Stimulated activated CD8-positive, alpha-beta memory T cell treated with anti-CD3 and anti-CD28 coated beads, Interleukin-2, amount 100 ng/mL, for 1 hour (primary cell): ENCODE measurements at regions not wholly inside any gene's neighbourhood (a gene's known extent, or its start where the extent isn't known, plus 50 kb on each side); places are given as distances from the start of the nearest gene placed in this dataset.
"Not testable (repeated sequence)": the region's sequence is repeated elsewhere in the genome, so short reads cannot be mapped to it uniquely, and the experiment has no call there.

Experiments used
- DNase-seq, 2 donors: peaks; one replicate each; pipeline ENCODE4 v3.0.0-alpha.2; 2020; ENCODE audit warnings: low read depth in 2 of 2

DNA sequence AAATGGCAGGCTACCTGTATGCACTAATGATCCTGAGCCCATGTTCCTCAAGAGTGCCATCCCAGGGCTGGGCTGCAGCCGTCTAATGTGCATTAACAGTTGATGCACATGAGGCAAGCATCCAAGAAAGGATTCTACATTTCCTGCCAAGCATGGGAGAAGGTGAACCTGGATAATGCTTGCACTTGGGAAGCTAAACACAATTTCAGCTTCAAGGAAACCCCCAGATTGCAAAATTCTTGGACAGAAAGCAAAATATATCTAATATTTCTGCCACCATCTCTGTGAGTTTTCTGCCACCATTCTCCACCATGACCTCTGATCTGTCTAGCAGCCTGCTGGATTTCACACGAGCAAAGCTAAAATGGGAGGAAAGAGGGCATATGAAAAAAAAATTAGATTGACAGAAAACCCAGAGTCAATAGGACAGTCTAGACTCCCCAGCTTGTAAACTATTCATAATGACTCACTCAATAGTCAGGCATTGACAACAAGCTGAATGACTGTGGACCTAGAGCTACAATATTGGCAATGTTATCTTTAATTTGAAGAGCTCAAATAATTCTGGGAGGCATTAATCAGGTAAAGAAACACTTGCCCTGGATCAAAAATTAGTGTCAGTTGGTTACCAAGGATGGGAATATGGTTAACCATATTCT, 91.9 kb upstream of the BCL2L14 start:
- no peak for DNase-seq

DNA sequence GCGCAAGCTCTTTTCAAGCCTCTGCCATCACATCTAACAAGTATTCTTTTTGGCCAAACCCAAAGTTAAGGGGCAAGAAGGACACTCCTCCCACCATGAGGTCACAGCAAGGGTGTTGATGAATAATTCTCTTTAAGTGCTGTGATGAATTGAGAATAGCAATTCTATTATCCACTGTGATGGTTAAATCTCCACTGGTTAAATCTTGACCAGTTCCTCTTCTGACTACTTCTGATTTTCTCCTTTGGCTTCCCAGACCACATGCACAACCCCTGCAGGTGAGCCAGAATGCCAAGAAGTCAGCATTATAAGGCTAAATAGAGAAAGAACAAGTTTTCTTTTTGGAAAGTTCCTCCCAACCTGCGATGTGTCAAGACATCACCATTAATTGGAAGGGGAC, 90.6 kb upstream of the BCL2L14 start:
- DNase-seq = no peak

DNA sequence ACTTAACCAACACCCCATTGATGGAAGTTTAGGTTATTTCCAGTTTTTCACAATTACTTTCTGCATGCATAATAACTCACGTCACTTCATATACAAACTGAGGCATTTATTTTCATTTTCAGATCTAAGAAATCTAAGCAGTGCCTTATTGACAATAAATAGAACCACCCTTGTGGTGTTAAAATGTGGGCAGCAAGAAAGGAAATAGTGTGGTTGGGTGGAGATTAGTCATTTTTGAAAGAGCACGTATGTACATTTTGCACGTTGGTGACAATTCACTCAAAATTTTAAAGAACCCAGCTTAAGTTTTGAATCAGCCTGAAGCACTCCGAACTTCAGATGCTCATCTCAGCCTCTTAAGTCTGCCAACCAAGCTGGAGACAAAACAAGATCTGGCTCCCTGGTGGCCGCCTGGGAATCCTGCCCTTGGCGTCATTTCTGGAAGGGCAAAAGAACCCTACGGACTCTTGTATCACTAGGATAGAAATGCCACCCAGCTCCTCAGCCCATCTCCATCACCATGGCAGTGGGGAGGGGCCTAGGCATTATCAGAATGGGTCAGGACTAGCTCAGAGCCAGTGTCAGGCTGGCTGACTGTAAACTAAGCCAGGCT, 89.5 kb upstream of the BCL2L14 start:
- DNase-seq = peak in 1 of 2 donors; percentile 3

DNA sequence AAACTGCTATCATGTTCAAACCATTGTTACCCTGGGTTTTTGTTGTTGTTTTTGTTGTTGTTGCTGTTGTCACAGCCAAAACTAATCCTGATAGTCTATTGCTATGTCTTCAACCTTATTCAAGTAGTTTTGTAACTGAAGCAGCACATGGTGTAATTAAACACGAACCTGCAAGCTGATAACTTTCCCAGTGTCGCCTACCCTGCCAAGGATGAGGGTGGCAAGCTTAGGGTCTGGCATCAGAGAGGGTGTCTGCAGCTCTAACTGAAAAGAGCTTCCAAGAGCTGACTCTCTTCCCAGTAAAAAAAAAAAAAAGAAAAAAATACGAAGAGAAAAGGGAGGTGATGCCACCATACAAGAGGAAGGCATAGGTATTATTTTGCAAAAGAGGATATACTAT, 86.3 kb upstream of the BCL2L14 start:
- DNase-seq = no peak

DNA sequence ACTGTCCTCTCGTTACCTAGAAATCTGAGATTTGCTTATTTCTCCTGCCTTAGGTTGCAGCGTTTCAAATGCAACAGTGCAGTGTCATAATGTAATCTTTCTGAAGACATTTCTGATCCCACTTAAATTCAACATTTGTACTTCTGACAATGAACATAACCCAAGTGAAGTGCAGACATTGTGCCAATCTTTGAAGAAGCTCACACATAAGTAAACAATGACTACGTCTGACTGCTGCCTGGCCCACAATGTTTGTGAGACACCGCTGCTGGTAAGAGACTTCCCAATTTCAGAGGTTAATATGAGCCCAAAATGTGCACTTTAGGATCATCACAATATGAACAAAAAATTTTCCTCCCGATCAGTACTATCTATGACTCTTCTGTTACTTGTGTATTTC, 84.6 kb upstream of the BCL2L14 start:
- DNase-seq = no peak

DNA sequence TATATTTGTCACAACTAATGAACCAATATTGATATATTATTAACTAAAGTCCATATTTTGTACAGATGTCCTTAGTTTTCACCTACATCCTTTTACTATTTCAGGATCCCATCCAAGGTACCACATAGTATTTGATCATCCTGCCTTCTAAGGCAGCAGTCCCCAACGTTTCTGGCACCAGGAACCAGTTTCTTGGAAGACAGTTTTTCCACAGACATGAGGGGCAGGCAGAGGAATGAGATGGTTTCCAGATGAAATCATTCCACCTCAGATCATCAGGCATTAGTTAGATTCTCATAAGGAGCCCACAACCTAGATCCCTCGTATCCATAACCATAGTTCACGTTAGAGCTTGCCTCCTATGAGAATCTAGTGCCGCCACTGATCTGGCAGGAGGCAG, 82.8 kb upstream of the BCL2L14 start:
- DNase-seq = no peak

DNA sequence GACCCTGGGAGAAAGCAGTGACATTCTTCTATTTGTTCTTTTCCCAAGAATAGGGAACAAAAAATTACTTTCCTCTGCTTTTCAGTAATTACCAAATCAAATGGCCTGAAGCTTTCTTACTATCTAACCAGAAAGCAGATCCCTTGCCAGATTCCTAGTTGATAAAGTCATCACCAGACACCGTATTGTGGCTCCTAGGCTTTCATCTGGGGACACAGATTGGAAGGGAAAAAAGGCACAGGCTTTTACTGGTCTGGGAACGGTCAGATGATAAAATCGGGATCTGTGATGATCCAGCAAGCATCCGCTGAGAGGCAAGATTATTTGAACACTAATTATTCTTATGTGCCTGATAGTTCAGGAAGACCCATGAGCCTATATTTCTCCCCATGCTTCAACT, 79.1 kb upstream of the BCL2L14 start:
- DNase-seq = no peak

DNA sequence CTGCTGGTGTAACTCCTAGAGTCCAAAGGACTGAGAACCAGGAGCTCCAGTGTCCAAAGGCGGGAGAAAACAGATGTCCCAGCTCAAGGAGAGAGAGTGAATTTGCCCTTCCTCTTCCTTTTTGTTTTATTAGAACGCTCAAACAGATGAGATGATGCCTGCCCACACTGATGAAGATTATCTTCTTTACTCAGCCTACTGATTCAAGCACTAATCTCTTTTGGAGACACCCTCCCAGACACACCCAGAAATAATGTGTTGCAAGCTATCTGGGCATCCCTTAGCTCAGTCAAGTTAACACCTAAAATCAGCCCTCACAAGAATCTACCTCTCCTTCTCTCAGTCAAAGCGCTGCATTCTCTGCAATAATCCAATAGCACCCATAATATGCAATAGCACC, 78.2 kb upstream of the BCL2L14 start:
- no peak for DNase-seq

DNA sequence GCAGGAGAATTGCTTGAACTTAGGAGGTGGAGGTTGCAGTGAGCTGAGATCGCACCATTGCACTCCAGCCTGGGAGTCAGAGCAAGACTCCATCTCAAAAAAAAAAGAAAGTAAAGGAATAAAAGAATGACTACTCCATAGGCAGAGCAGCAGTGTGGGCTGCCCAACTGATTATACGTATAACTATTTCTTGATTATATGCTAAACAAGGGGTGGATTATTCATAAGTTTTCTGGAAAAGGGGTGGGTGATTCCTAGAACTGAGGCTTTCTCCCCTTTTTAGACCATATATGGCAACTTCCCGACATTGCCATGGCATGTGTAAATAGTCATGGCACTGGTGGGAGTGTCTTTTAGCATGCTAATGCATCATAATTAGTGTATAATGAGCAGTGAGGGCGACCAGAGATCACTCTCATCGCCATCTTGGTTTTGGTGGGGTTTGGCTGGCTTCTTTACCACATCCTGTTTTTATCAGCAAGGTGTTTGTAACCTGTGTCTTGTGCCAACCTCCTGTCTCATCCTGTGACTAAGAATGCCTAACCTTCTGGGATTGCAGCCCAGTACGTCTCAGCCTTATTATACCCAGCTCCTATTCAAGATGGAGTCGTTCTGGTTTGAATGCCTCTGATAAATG, 72.3 kb upstream of the BCL2L14 start:
- not testable (repeated sequence) for DNase-seq

DNA sequence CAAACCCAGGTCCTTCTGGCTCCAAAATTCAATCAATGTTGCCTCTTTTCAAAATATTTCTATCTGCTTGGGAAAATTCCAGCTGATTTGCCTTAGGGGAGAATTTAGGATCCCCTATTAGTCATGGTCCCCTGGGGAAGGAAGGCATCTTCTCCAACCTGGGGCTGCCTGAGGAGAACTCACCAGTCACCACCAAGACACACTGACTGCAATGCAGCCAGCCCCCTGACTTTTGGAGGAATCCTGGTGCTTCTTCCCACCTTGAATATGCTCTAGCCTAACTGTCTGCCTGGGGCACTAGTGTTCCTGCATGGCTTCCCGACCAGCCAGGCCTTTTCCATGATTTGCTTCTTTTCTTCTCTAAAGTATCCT, 71.8 kb upstream of the BCL2L14 start:
- no peak for DNase-seq

DNA sequence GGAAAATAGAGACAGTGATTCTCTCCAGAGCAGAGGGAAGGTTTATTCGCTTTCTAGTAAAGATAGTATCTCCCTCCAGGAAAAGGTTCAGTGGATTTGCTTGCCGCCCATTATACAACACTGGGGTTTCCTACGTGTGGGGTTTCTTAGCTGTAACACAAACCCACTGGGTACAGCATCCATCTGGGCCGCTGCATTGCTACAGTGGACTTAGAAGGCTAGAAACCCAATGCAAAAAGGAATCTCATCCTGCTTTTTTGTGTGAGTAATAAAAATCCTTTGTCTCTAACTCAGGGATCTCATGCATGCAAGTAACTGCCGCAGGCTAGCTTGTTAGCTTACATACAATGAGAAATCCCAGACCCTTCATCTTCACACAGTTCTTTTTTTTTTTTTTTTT, 67.1 kb upstream of the BCL2L14 start:
- no peak for DNase-seq

DNA sequence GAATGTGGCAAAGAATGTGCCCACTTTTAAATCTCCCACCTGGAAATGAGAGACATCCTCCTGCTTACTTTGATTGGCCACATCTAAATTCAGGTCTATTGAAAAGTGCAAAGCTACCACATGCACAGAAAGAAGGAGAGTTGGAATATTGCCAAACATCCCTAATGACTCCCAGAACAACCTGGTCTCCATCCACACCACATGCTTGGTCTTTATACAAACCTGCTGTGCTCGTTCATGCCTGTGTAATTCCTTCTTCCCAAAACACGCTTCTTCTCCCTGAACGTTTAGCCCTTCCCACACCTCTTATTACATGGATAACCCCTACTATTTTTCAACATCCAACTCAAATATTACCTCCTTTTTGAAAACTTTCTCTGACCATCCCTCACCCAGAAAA, 66.2 kb upstream of the BCL2L14 start:
- no peak for DNase-seq

DNA sequence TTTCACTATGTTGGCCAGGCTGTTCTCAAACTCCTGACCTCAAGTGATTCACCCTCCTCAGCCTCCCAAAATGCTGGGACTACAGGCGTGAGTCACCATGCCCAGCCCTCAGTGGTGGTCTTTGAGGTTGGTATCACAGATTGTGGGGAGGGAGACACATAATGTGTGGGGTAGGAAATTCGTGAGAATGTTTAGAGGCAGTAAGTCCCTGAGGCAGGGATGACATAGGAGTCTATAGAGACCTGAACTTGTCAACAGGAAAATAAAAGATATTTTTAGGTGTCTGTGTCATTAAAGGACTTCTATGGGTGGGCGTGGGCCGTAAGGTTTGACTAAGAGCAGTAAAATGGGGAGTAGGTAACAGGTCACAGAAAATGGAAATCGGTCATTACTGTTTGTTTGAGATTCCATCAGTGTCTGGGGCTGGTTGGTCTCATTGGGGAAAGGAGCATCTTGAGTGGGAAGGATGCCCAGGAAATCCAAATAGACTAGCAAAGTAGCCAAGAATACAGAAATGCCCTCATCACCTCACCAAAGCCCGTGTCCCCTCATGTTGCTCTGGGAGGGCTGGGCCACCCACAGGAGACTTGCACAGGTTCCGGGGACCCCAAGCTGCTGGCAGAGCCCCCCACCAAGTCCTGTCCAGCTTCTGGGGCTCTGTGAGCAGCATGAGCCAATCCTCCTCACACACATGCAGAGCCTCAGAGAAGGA, 63.6 kb upstream of the BCL2L14 start:
- peak in 1 of 2 donors; percentile 30 for DNase-seq

DNA sequence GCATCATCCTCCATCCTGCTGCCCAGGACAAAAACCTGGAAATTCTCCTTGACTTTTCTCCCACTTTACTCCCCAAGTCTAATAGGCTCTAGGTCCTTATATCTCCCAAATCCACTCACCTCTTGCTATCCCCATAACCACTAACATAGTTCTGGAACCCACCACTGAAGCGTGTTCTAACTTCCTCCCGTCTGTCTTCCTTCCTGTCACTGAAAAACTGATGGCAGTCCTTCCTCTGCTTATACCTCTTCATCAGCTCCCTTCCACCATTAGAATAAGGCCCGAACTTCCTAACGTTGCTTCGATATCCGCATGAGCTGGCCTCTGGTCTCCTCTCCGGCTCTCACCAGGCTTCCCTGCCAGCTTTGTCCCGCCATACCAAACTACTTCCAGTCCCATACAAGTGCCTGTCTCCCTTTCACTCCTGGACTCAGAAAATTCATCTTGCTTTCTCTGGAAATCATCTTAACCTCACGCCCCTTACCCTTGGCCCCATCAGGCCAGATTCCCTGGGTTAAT, 63.0 kb upstream of the BCL2L14 start:
- no peak for DNase-seq

DNA sequence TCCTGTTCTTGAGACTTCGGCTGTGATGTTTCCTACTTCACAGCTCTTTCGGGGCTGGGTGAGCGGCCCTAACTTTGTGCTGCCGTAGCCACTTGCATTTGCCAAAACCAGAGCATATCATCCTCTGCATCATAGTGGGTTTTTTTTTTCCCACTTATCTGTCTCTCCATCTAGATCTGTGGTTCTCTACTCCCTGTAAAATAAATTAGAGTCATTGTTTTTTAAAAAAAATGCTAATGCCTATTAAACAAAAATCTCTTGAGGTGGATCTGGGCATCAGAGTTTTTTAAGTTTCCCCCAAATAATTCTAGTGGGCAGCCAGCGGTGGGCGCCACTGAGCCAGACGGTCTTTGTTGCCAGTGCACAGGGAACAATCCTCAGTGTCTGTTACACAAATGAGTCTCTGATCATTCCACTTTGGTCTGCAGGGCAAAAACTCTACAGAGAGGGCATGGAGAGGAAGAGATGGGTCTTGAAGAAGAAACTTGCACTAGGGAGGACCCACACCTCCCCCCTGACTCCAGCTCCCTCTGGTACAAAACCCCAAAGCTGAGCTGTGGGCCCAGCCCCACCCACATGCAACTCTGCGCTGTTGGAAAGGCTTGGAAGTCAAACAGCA, 62.4 kb upstream of the BCL2L14 start:
- no peak for DNase-seq

DNA sequence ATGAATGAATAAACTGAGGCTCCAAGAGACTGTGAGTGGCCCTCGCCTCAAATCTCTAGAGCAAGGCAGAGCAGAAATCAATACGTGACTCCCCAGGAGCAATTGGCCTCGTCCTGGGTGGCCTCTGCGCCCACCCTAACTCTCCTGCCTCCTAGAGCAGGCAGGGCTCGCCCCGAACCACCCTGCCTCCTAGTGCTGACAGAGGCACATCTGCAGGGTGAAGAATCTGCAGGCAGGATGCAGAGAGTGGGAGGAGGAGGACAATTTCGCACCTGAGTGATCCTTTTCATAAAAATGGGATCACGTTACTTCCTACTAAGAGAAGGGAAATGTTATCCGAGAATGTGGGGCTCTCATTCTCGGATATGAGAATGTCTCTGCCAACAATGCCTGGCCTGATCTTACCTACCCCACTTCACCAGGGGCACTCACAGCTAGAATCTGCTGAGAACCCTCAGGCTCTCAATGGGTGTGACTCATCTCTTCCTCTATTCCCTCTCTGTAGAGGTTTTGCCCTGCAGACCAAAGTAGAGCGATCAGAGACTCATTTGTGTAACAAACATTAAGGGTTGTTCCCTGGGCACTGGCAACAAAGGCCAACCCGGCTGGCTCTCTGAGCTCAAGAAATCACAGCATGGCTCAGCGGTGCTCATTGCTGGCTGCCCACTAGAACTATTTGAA, 61.7 kb upstream of the BCL2L14 start:
- no peak for DNase-seq

DNA sequence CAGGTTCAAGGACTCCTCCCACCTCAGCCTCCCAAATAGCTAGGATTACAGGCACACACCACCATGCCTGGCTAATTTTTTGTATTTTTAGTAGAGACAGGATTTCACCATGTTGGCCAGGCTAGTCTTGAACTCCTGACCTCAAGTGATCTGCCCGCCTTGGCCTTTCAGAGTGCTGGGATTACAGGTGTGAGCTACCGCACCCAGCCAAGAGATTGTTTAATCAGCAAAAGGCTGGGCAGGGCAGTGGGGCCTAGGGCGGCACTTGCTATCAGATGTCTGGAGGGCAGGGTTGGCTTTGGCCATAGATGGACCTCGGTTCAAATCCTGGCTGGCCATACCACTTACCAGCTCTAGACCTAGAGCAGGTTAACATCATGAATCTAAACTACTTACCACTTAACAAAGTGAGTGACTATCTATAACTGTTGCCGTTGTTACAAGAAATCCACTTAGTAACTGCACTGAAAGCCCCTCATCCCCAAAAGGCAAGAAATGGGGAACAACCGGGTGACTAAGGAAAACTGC, 60.9 kb upstream of the BCL2L14 start:
- not testable (repeated sequence) for DNase-seq

DNA sequence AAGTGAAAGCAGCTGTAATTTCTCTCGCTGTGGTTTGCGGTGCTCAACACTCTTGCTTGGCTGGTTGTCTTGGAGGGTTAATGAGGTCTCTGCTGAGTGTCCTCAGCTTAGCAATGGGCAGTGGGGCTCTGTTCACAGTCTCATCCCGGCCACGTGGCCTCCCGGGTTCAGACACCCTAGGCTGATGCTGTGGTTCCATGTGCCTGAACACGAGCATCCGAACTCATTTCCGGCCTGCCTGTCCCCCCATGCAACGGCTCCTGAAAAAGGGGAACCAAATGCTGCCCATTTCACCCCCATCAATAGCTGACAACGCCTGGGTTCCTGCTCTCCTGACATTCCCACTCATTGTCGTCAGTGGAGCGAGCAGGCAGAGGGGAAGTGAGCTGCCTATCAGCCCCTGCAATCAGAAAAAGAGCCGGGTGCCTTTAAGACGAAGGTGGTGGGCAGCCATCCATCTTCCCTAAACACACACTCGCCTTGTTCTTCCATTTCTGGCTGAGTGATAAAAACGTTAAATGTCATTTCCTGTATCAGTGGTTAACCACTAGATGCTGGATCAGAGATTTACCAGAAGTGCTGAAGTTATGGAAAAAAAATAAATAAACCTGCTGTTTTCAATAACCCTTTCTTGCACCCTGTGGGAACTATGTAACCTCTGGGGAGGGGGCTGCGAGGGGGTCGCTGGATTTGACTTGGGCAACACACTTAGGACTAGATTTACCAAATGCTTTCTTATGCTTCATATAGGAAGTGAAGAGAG, 60.3 kb upstream of the BCL2L14 start:
- DNase-seq = no peak

DNA sequence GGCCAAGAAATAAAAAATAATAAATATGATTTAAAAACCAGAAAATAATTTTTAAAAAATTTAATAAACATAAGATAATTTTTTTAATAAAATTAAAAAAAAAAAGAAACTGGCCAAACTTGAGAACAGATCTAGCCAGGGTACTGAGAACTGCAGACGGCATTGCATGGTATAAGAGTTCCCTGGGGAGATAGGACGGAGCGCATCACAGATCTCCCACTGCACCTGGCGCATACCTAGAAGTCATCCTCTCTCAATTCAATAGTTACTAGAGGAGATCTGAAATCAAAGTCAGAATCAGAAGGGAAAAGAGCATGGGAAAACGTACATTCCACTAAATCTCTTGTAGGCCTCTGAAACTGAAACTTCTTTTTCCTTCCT, 58.9 kb upstream of the BCL2L14 start:
- no peak for DNase-seq

DNA sequence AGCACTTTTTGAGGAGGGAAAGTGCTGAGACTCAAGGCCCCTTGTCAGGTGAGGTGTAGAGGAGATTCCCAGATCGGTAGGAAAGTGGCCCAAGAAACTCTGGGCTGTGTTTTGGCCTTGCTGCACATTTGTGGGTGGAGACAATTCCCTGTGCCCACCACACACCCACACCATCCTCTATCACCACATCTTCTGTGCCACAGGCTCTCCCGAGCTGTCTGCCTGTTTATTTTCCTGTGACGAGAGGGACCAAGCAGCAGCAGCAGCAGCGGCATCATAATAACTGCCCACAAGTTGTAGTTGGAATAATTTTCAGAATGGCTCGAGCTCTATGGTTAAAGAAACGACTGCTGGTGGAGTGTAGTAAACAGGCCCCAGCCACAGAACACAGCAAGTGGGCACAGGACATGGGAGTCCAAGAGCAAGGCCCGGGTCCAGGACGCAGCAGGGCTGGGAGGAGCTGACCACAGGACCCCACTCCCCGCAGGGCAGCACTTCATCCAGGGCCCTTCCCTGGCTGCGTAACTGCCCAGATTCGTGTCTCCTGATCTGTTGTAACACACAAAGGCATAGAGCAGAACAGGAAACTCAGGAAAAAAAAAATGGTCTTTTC, 55.6 kb upstream of the BCL2L14 start:
- no peak for DNase-seq
